NCI-H510A (cell line): ENCODE measurements at regions not wholly inside any gene's neighbourhood (a gene's known extent, or its start where the extent isn't known, plus 50 kb on each side); places are given as distances from the start of the nearest gene placed in this dataset.

Experiments
- DNase-seq: peaks from one replicate; lab custom pipeline; 2025; lab: John Stamatoyannopoulos, UW

- no peak for DNase-seq
Measured at GRCh38 chr1:82215853-82216175, 415.1 kb downstream of the ADGRL2 start.

- no peak for DNase-seq
Measured at GRCh38 chr1:82215056-82215852, 414.5 kb downstream of the ADGRL2 start.

GRCh38 chr1:82214606-82215005 is 413.9 kb downstream of the ADGRL2 start:
- no peak for DNase-seq

- DNase-seq = no peak
Measured at GRCh38 chr1:82197606-82198005, 396.9 kb downstream of the ADGRL2 start.

- no peak for DNase-seq
Measured at GRCh38 chr1:82195245-82195644, 394.5 kb downstream of the ADGRL2 start.

DNA sequence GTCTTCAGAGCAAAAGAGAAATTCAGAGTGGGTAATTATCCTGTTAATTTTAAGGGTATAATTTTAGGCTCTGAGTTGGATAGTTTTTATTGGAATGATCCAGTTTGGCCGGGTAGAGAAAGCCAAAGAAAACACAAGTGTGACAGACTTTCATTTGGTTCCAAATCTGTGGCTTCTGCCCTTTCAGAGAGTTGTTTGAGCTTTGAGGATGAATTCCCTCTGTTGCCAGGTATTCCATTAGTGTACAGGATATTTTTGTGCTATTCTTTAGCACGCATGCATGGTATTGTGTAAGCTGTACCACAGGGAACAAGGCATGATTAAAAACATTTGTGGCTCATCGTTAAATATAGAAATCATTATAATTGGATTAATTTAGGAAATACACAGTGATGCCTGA is 384.4 kb downstream of the ADGRL2 start:
- DNase-seq = no peak

- DNase-seq = no peak
Measured at GRCh38 chr1:82181846-82182245, 381.1 kb downstream of the ADGRL2 start.

GRCh38 chr1:82179131-82179530 is 378.4 kb downstream of the ADGRL2 start:
- DNase-seq = no peak

- no peak for DNase-seq
Measured at GRCh38 chr1:82177192-82177591, 376.5 kb downstream of the ADGRL2 start.

- DNase-seq = no peak
Measured at GRCh38 chr1:82171955-82172354, 371.2 kb downstream of the ADGRL2 start.

- no peak for DNase-seq
Measured at GRCh38 chr1:82168482-82168881, 367.7 kb downstream of the ADGRL2 start.

DNA sequence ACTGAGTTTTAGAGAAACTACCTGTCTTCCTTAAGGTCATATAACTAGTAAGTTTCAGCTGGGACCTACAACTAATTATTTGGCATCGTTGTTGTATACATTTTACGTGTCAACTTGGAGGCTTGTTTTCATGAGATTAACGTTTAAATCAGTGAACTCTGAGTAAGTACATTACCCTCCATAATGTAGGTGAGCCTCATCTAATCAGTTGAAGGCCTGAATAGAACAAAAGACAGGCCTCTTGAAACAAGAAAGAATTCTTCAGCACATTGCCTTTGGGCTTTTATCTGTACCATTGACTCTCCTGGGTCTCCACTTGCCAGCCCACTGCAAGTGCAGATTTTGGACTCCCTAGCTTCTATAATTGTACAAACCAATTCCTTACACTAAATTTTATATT is 364.6 kb downstream of the ADGRL2 start:
- DNase-seq = no peak

DNA sequence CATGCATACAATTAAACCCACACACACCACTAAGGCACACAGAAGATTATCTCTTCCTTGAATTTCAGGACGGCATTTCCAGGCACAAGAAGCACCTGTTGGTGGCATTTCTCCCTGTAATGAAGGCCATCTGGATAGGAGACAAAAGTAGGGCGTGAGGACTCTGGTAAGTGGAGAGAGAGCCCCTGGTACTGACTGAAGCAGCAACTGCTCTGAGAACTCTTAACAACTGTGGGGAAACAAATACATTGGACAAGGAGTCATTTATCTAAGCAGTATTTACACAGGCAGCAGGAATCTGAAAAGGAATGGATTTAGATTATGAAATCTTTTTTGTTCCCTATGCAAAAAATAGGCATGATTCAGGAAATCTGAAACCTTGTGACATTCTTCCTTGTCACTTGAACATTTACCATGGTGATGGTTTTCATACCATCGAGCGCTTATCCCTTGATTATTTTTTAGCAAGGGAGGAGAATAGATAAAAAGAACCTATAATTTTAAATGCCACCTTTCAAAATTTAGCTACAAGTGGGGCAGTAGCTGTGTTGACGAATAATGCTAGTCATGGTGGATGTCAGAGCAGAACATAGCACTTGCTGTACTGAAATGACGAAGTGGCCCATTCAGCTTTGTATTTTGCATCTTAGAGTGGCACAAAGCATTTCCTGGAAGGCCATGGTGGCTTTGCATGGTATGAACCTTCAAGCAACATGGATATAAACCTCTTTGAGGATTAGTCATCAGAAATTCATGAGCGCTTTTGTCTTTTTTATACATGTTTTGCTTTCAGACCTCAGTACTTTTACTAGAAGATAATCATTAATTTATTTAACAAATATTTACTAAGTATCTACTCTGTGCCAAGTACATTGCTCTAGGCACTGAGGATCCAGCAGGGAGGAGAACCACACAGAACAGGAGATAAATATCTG is 362.0 kb downstream of the ADGRL2 start:
- peak; percentile 11 for DNase-seq

GRCh38 chr1:82161700-82162141 is 361.0 kb downstream of the ADGRL2 start:
- DNase-seq = peak; percentile 66

DNA sequence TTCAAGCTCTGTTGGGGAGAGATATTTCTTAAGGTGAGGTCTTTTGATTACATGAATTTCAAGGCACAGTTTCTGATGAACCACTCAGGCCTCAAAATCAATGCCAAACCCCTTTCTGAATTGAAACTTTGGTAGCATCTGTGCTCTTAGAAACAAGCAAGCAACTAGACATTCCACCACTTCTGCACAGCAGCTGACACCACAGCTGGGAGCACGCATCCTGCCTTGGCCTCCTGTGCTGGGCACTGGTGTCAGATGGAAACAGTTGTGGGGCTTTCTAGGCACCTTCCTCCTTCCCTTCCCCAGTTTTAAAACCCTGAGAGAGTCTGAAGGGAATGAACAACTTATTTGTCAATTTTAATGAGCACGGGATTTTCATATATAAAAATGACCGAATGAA is 360.2 kb downstream of the ADGRL2 start:
- DNase-seq = no peak

GRCh38 chr1:82160036-82160435 is 359.3 kb downstream of the ADGRL2 start:
- DNase-seq = no peak

DNA sequence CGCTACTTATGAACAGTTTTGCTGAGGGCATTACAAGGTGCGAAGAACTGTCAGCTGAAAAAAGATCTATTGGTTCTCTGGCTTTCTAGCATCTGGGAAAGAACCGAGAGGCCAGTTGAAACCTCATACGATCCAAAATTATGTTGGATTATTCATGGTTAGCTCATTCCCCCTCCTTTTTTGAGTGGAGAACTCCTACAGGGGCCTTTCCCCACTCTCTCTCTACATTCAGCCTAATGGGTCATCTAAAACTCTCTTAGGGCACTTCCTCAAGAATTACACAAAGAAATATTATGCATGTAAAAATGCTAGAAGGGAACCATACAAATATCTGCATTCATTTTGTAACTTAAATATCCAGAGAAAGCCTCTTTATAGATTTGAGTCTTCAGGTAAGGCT is 358.2 kb downstream of the ADGRL2 start:
- DNase-seq = no peak

GRCh38 chr1:82154219-82154970 is 353.7 kb downstream of the ADGRL2 start:
- no peak for DNase-seq

DNA sequence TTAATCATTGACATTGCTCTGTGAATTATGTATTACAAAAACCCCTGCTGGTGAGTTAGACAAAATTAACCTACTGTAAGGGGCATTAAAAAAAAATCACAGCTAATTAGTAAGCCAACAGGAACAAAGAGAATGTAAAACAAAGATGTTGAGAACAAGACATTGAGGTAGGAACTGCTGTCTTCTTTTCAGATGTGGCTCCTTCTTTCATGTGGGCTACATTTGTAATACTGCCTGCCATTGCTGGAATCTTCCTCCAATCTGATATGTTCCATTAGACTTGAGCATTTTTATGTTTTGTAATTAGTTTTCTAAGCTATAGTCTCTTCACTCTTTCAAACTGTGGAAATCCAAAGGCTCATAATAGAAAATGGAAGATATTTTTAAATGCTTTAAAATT is 353.0 kb downstream of the ADGRL2 start:
- no peak for DNase-seq

GRCh38 chr1:82153272-82153629 is 352.5 kb downstream of the ADGRL2 start:
- no peak for DNase-seq

DNA sequence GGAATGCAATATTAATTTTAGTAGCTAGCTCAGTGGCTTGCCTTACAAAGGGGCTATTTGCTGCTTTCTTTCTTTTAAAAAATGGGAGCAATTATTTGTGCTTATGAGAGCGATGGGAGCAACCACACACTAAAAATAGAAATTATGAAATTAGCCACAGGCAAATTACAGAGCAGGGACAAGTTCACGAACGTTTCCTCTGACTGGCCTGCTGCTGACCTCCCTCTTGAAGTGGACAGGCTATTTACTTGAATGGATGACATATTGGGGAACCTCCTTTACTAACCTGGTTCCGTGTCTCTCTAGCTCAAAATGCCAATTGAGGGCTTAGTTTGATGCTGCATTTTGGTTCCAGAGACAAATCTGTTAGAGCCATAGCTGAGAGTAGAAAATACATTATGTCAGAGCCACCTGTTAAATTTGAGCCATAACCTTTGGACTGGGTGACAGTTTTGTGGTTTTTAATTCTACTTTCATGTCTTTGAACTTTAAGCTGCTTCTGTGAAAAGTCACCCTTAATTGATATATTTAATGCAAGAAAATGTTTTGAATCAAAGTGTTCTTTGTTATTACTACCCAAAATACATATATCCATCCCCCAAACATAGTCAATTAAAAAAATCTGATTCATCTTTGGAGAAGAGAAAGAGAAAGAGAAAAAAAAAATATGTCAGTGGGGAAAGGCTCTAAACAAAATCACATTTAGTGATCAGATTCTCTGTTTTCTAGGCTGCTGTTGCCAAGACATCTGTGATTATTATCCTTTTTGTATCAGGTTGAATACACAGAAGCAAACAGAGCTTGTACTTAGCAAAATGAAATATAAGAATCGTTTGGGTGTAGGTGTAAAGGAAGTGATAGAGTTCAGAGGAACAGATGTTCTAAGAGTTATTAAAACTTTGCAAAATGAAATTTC is 351.9 kb downstream of the ADGRL2 start:
- no peak for DNase-seq
